HepG2 (cell line): ENCODE measurements at regions not wholly inside any gene's neighbourhood (a gene's known extent, or its start where the extent isn't known, plus 50 kb on each side); places are given as distances from the start of the nearest gene placed in this dataset.

ENCODE experiments used
- ATAC-seq: fragments of 200-7000 bp; cut with Tn5 transposase; 3 replicates; pipeline ENCODE4 v1.9.1; 2020; ENCODE audit warnings: mild to moderate bottlenecking, moderate library complexity
- BruUV-seq: library from RNA; stranded (reverse); fragments of 400-500 nt; replicated peaks from 2 replicates; lab custom pipeline; 2021; lab: Mats Ljungman, UMichigan
- CTCF ChIA-PET: fragments of 300-600 bp; formaldehyde crosslinking; extraction: SDS; loops from one replicate; lab custom pipeline; 2021; ENCODE audit warnings: low total read pairs, inconsistent platforms, low intra/inter-chr PET ratio; lab: Yijun Ruan, JAX
- POLR2A ChIA-PET: fragments of 350-600 bp; sonication (Branson Sonifier 250); formaldehyde crosslinking; loops from one replicate; lab custom pipeline; 2020; ENCODE audit warnings: antibody characterized with exemption, inconsistent platforms; lab: Yijun Ruan, JAX
- DNase-seq: peaks from one replicate; pipeline ENCODE4 v3.0.0-alpha.2; 2015; ENCODE audit warnings: low spot score
- FAIRE-seq: peaks from 3 replicates; lab custom pipeline; 2011; peaks lifted over from hg19 to GRCh38; lab: Jason Lieb, UNC
- H2AFZ ChIP-seq: one replicate; pipeline ENCODE4 v1.6.1; 2011; ENCODE audit warnings: low read length, inconsistent platforms
- H3K27ac ChIP-seq: fragments of 300-600 bp; 3 replicates; pipeline ENCODE4 v1.8.0; 2011; ENCODE audit warnings: mixed run types, mild to moderate bottlenecking, mixed read lengths, low read length, inconsistent platforms; ENCODE audit not compliant: insufficient read depth; ENCODE audit errors: extremely low read length
- H3K27me3 ChIP-seq, 2 experiments: fragments of 200-600 bp in 1 of 2; 2 replicates in 1 of 2; 3 replicates in 1 of 2; pipeline versions ENCODE4 v1.6.0 to v1.8.0; 2011; ENCODE audit warnings: low read length in 2 of 2, mild to moderate bottlenecking in 2 of 2, moderate library complexity in 2 of 2, inconsistent platforms in 1 of 2; ENCODE audit not compliant: insufficient read depth in 2 of 2, control insufficient read depth in 1 of 2
- H3K36me3 ChIP-seq, 2 experiments: fragments of 200-600 bp in 1 of 2; replicated peaks in 1 of 2; 2 replicates in 1 of 2; 3 replicates in 1 of 2; pipeline versions ENCODE4 v1.5.1 to v1.8.0; 2011; ENCODE audit warnings: low read length in 2 of 2, inconsistent platforms in 1 of 2; ENCODE audit not compliant: insufficient read depth in 2 of 2, control insufficient read depth in 1 of 2
- H3K4me1 ChIP-seq: 2 replicates; pipeline ENCODE4 v1.5.1; 2012; ENCODE audit warnings: low read length, inconsistent platforms; ENCODE audit not compliant: insufficient read depth
- H3K4me2 ChIP-seq: 2 replicates; pipeline ENCODE4 v1.6.0; 2011; ENCODE audit warnings: low read depth, low read length, inconsistent platforms
- H3K4me3 ChIP-seq, 3 experiments: fragments of 200-600 bp in 1 of 3; sonication (generic), shearing (Covaris generic) in 1 of 3; replicated peaks in 1 of 3; 2 replicates each; pipeline ENCODE4 v1.5.1; 2011 to 2016; ENCODE audit warnings: low read length in 3 of 3, inconsistent platforms in 2 of 3, low read depth in 2 of 3, mild to moderate bottlenecking in 2 of 3, control low read depth in 1 of 3, mixed read lengths in 1 of 3; ENCODE audit not compliant: insufficient read depth in 1 of 3
- H3K79me2 ChIP-seq: one replicate; pipeline ENCODE4 v1.6.1; 2011; ENCODE audit warnings: low read length, inconsistent platforms; ENCODE audit not compliant: insufficient read depth
- H3K9ac ChIP-seq: 2 replicates; pipeline ENCODE4 v1.6.0; 2011; ENCODE audit warnings: mild to moderate bottlenecking, low read depth, low read length, inconsistent platforms; ENCODE audit not compliant: insufficient read depth
- H3K9me3 ChIP-seq: 2 replicates; pipeline ENCODE4 v1.5.1; 2012; ENCODE audit warnings: mild to moderate bottlenecking, low read length
- H4K20me1 ChIP-seq: 2 replicates; pipeline ENCODE4 v1.6.0; 2011; ENCODE audit warnings: inconsistent platforms, mild to moderate bottlenecking, low read length, moderate library complexity; ENCODE audit not compliant: insufficient read depth
- BATF2 ChIP-seq: sonication (generic); formaldehyde crosslinking; IDR thresholded peaks from 2 replicates; pipeline ENCODE4 v1.8.0; 2022; ENCODE audit warnings: mild to moderate bottlenecking, missing genetic modification reagents, moderate library complexity
- CREB1 ChIP-seq, 2 experiments: fragments of 450-650 bp in 1 of 2; IDR thresholded peaks; 2 replicates each; pipeline ENCODE4 v1.6.1; 2016 to 2017; ENCODE audit warnings: control low read depth in 1 of 2, mild to moderate bottlenecking in 1 of 2, missing compliant biosample characterization in 1 of 2, missing genetic modification characterization in 1 of 2
- GATAD1 ChIP-seq: IDR thresholded peaks from 2 replicates; pipeline ENCODE4 v1.6.1; 2016; ENCODE audit warnings: missing genetic modification reagents, missing compliant biosample characterization
- GATAD2A ChIP-seq: IDR thresholded peaks from 2 replicates; pipeline ENCODE4 v1.6.1; 2016
- HNRNPLL ChIP-seq: fragments of 200-400 bp; formaldehyde crosslinking; IDR thresholded peaks from 2 replicates; pipeline ENCODE4 v1.6.1; 2017; ENCODE audit warnings: mild to moderate bottlenecking, low read depth, low read length; ENCODE audit not compliant: poor library complexity, severe bottlenecking
- MEIS1 ChIP-seq: sonication (generic); formaldehyde crosslinking; IDR thresholded peaks from 2 replicates; pipeline ENCODE4 v1.9.0; 2021; ENCODE audit warnings: mild to moderate bottlenecking, missing genetic modification reagents, moderate library complexity, borderline replicate concordance
- SMYD3 ChIP-seq: sonication (generic); formaldehyde crosslinking; IDR thresholded peaks from 2 replicates; pipeline ENCODE4 v1.8.1; 2023; ENCODE audit warnings: mild to moderate bottlenecking, missing genetic modification reagents
- SP140L ChIP-seq: sonication (generic); formaldehyde crosslinking; IDR thresholded peaks from 2 replicates; pipeline ENCODE4 v1.4.0; 2020; ENCODE audit warnings: missing genetic modification reagents, borderline replicate concordance
- SRSF4 ChIP-seq: fragments of 200-400 bp; formaldehyde crosslinking; IDR thresholded peaks from one replicate; pipeline ENCODE4 v1.6.1; 2018; ENCODE audit warnings: mild to moderate bottlenecking, low read depth, low read length, moderate library complexity; ENCODE audit not compliant: poor library complexity, severe bottlenecking
- TCF7 ChIP-seq: sonication (generic); IDR thresholded peaks from 2 replicates; pipeline ENCODE4 v1.6.1; 2016; ENCODE audit warnings: antibody characterized with exemption, low read depth
- TERF1 ChIP-seq: sonication (generic); formaldehyde crosslinking; IDR thresholded peaks from 2 replicates; pipeline ENCODE4 v1.8.0; 2022; ENCODE audit warnings: mild to moderate bottlenecking, missing genetic modification reagents, moderate library complexity
- ZBTB2 ChIP-seq: sonication (generic); formaldehyde crosslinking; IDR thresholded peaks from 2 replicates; pipeline ENCODE4 v1.8.0; 2022; ENCODE audit warnings: low read depth, missing genetic modification reagents
- ZFP1 ChIP-seq: IDR thresholded peaks from 2 replicates; pipeline ENCODE4 v1.6.1; 2016
- ZFP36L2 ChIP-seq: sonication (generic); formaldehyde crosslinking; IDR thresholded peaks from 2 replicates; pipeline ENCODE4 v1.4.0; 2020; ENCODE audit warnings: missing genetic modification reagents
- ZNF510 ChIP-seq: sonication (generic); formaldehyde crosslinking; IDR thresholded peaks from 2 replicates; pipeline ENCODE4 v1.4.0; 2020; ENCODE audit warnings: low read depth, mild to moderate bottlenecking, missing genetic modification reagents
- ZNF574 ChIP-seq: sonication (generic); formaldehyde crosslinking; IDR thresholded peaks from 2 replicates; pipeline ENCODE4 v1.4.0; 2020; ENCODE audit warnings: missing genetic modification reagents
- ZNF670 ChIP-seq: sonication (generic); formaldehyde crosslinking; IDR thresholded peaks from 2 replicates; pipeline ENCODE4 v1.8.0; 2022; ENCODE audit warnings: mild to moderate bottlenecking, missing genetic modification reagents, borderline replicate concordance
- ZNF816 ChIP-seq: sonication (generic); formaldehyde crosslinking; IDR thresholded peaks from 2 replicates; pipeline ENCODE4 v1.8.0; 2022; ENCODE audit warnings: missing genetic modification reagents, mild to moderate bottlenecking, borderline replicate concordance
- ZNF878 ChIP-seq: sonication (generic); formaldehyde crosslinking; IDR thresholded peaks from 2 replicates; pipeline ENCODE4 v1.8.1; 2023; ENCODE audit warnings: mild to moderate bottlenecking, missing genetic modification reagents, moderate library complexity
- WGBS: methylation state at CpG from one replicate; pipeline ENCODE4 v1.1.6; 2017; ENCODE audit warnings: low lambda C conversion rate; 5-methylcytosine and 5-hydroxymethylcytosine counted together
- in situ Hi-C: cut with HindIII; loops from 2 replicates; pipeline ENCODE4 v1.10.0; 2017; ENCODE audit warnings: low pct_unique_long_range_greater_than_20kb; ENCODE audit not compliant: extremely low pct_ligation_motif_present
- intact Hi-C: fragments of 100-400 bp; cut with micrococcal nuclease; formaldehyde crosslinking; loops from one replicate; pipeline ENCODE4 v1.10.0; 2022; ENCODE audit not compliant: unreplicated experiment

- DNase-seq, result peak; percentile 72
- Histone ChIP-seq H3K36me3 (no peaks in the 10 kb centered on the region), H3K9ac (peak overlapping the region; percentile 20; the same call in 1 of the 2 replicates), H3K79me2 (no peaks in the 10 kb centered on the region), H3K4me3 (peak overlapping the region in 1 of 3 experiments; percentile 18; a peak in 1 of 6 replicates), H4K20me1 (no peaks in the 10 kb centered on the region), H3K4me2 (peak overlapping the region; percentile 37), H3K27me3 (no peaks in the 10 kb centered on the region), H2AFZ (no peak overlapping the region), H3K9me3 (no peaks in the 10 kb centered on the region), H3K4me1 (peaks cover 78% of the 10 kb centered on the region), H3K27ac (peak overlapping the region; percentile 41)
- CTCF ChIA-PET, result no interaction called here
- no peak for ATAC-seq
- POLR2A ChIA-PET, result interaction anchor here (1.2 to 9.6 kb wide), 6 partner anchors 11 to 85 kb away, joined by 3 to 66 read pairs (median 5); partner anchors contain the start of gene NKD1
- intact Hi-C loops (no loop called here), in situ Hi-C loops (no loop called here)
- 57% methylated on average over 12 of the region's 12 CpGs for whole genome bisulfite sequencing
- no TSS peak for BruUV-seq
- no peak for FAIRE-seq
- TF ChIP-seq ZNF510 (CRISPR knock-in tag) (no peak), MEIS1 (CRISPR knock-in tag) (0 out of 2 replicates have a peak, but pooled peaks have one; percentile 37), GATAD2A (CRISPR knock-in tag) (no peak), GATAD1 (no peak), CREB1 (IDR thresholded peaks at IDR 0.05) (no peak), CREB1 (CRISPR knock-in tag; IDR thresholded peaks at IDR 0.05) (0 out of 2 replicates have a peak, but pooled peaks have one; percentile 27), ZNF816 (CRISPR knock-in tag) (no peak), BATF2 (no peak), ZBTB2 (no peak), ZFP36L2 (CRISPR knock-in tag) (no peak), SP140L (no peak), TERF1 (CRISPR knock-in tag) (no peak), ZNF574 (CRISPR knock-in tag) (no peak), HNRNPLL (no peak), ZNF670 (CRISPR knock-in tag) (no peak), SMYD3 (CRISPR knock-in tag) (no peak), TCF7 (peak; percentile 83), ZNF878 (CRISPR knock-in tag) (no peak), SRSF4 (no peak), ZFP1 (CRISPR knock-in tag) (no peak)
These were observed 85.2 kb upstream of the NKD1 start for GRCh38 chr16:50462793-50463507.
